GM10248 (cell line): ENCODE measurements at regions not wholly inside any gene's neighbourhood (a gene's known extent, or its start where the extent isn't known, plus 50 kb on each side); places are given as distances from the start of the nearest gene placed in this dataset.
"Not testable (repeated sequence)": the region's sequence is repeated elsewhere in the genome, so short reads cannot be mapped to it uniquely, and the experiment has no call there.

Experiments
- CTCF ChIA-PET: fragments of 300-600 bp; sonication (Branson Sonifier 250); formaldehyde crosslinking; extraction: SDS; loops from one replicate; lab custom pipeline; 2021; ENCODE audit warnings: antibody characterized with exemption; lab: Yijun Ruan, JAX
- POLR2A ChIA-PET: fragments of 350-650 bp; sonication (Branson Sonifier 250); formaldehyde crosslinking; extraction: SDS; loops from one replicate; lab custom pipeline; 2020; ENCODE audit warnings: antibody characterized with exemption; lab: Yijun Ruan, JAX
- DNase-seq: peaks from one replicate; pipeline ENCODE4 v3.0.0; 2012; ENCODE audit errors: extremely low spot score
- TF ChIP-seq, protein P1 (sequence below): IDR thresholded peaks from 2 replicates; pipeline ENCODE4 v1.5.1; 2012; ENCODE audit warnings: mild to moderate bottlenecking, low read depth; ENCODE audit errors: extremely low read depth, missing control alignments, control extremely low read depth

DNA sequence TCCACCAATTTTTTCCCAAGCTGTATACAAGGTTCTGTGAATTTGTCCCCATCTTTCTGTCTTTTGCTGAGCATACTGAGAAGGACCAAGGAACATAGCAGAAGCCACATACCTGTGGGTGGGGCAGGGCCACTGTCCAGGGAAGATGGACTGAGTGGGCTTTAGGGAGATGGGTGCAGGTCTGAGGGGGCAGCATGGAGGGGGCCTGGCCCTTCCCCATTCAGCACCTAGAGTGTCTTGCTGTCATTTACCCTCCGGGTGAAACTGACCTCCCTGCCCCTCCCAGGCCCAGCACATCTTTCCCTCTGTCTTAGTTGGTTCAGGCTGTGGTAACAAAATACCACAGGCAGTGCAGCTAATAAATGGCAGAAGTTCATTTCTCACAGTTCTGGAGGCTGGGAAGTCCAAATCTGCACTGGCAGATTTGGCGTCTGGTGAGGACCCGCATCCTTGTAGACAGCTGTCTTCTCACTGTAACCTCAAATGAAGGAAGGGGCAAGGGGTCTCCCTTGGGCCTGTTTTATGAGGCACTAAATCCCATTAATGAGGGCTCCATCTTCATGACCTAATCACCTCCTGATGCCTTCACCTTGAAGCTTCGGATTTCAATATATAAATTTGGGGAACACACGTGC lies 180.0 kb upstream of the SMAD3 start:
- POLR2A ChIA-PET, result no interaction called here
- CTCF ChIA-PET, result interaction anchor here (1.0 to 1.5 kb wide), 3 partner anchors 11 to 528 kb away, joined by 3 to 4 read pairs (median 3); no protein-coding TSS in a partner anchor
- no peak for DNase-seq
- TF ChIP-seq, protein P1, sequence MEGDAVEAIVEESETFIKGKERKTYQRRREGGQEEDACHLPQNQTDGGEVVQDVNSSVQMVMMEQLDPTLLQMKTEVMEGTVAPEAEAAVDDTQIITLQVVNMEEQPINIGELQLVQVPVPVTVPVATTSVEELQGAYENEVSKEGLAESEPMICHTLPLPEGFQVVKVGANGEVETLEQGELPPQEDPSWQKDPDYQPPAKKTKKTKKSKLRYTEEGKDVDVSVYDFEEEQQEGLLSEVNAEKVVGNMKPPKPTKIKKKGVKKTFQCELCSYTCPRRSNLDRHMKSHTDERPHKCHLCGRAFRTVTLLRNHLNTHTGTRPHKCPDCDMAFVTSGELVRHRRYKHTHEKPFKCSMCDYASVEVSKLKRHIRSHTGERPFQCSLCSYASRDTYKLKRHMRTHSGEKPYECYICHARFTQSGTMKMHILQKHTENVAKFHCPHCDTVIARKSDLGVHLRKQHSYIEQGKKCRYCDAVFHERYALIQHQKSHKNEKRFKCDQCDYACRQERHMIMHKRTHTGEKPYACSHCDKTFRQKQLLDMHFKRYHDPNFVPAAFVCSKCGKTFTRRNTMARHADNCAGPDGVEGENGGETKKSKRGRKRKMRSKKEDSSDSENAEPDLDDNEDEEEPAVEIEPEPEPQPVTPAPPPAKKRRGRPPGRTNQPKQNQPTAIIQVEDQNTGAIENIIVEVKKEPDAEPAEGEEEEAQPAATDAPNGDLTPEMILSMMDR, result no peak

DNA sequence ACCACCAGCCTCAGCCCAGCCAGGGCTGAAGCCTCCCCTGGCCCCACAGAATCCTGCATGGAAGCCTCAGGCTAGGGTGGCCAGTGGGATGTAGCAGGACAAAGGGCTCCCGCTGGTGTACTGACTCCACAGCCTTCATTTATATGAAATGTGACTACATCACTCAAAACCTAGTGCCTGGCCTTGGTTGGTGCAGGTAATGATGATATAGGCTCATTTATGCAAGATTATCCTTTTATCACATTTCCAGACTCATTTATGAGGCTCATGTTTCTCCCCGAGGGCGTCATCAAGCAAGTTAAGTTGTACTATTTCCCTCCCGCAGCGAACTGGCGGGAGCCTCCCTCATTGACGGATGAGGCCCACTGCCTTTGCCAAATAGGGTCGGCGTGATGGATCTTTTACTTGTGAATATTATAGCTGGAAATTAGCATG lies 179.1 kb upstream of the SMAD3 start:
- CTCF ChIA-PET, result interaction anchor here (1.5 kb wide), 1 partner anchor 23 kb away, joined by 4 read pairs; no protein-coding TSS in a partner anchor

DNA sequence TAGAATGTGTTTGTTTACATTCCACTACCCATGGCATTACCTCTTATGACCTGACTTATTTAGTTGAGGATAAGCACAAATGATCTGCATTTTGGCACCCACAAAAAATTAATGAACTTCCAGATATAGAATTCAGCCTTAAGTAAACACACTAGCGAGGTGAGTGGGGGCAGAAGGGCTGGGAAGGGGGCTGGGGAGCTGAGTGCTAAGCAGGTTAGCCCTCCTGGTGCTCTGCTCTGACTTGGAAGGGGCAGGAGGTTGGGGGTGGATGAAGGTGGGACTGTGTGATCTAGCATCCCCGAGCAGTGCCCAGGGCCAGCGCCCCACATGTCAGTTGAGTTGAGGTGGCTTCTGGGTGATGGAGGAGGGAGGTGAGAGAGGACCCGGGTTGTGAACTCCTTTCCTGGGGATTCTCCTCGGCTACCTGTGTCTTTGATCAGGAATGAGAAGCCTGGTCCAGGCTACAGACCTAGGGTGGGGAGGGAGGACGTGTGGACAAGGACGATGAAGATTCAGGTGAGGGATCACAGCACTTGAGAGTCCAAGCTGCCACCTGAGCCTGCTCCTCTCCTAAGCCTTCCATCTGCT lies 178.6 kb upstream of the SMAD3 start:
- ChIA-PET CTCF (no interaction called here), POLR2A (no interaction called here)
- DNase-seq, result no peak
- TF ChIP-seq, protein P1, result no peak

More for the DNA sequence above, 179.1 kb upstream of the SMAD3 start:
- TF ChIP-seq, protein P1, result no peak
- POLR2A ChIA-PET, result no interaction called here
- no peak for DNase-seq

- POLR2A ChIA-PET, DNase-seq, CTCF ChIA-PET: not testable (repeated sequence)
Observed at GRCh38 chr15:66889298-66889697, 176.1 kb upstream of the SMAD3 start.

DNA sequence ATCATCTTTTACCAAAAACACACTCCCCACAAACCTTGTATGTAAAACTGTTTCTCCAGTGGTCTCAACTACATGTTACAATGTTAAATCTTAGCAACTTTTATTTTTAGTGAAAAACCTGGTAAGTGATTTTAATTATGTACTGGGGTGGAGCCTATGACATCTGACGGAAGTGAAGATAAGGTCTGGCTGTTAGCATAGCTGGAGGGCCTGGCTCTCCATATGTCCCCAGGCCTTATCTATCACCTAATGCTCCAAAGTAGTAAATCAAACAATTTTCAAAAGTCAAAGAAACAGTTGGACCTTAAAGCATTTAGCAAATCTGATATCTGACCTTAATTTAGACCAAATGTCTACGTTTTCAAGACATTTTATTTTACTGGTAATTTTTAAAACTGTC lies 173.6 kb upstream of the SMAD3 start:
- DNase-seq, result no peak
- POLR2A ChIA-PET, result no interaction called here

GRCh38 chr15:66893294-66893693 lies 172.1 kb upstream of the SMAD3 start:
- POLR2A ChIA-PET, result no interaction called here
- TF ChIP-seq, protein P1, result no peak
- no peak for DNase-seq
- CTCF ChIA-PET, result no interaction called here

More for the DNA sequence above, 173.6 kb upstream of the SMAD3 start:
- CTCF ChIA-PET, result interaction anchor here (1.2 kb wide), 1 partner anchor 11 kb away, joined by 4 read pairs; no protein-coding TSS in a partner anchor
- TF ChIP-seq, protein P1, result no peak

DNA sequence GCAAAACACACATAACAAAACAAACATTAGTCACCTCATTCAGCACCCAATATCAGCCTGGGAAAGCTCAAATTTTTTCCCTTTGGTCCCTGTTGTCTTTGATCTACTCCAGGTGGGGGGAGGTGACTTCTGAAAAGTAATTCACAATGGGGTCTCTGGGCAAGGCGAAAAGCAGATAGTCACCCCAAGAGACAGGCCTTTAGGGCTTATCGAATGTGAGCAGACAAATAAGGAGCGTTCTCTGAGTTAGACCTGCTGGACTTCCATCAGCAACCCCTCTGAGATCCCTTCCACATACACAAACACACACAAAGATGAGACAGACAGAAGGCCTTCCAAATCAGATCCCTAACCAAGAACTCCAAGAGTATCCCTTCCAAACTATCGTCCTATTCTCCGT lies 171.0 kb upstream of the SMAD3 start:
- TF ChIP-seq, protein P1, result no peak
- POLR2A ChIA-PET, result no interaction called here
- CTCF ChIA-PET, result no interaction called here
- DNase-seq, result no peak
